ENCODE measurements at regions not wholly inside any gene's neighbourhood (a gene's known extent, or its start where the extent isn't known, plus 50 kb on each side); places are given as distances from the start of the nearest gene placed in this dataset.
"Not testable (repeated sequence)": the region's sequence is repeated elsewhere in the genome, so short reads cannot be mapped to it uniquely, and the experiment has no call there.

GRCh38 chr15:47124430-47125102, 592.7 kb upstream of the SEMA6D start:
- DNase-seq (ENCODE audit: low read depth) = no peak

GRCh38 chr15:47129033-47129432, 588.3 kb upstream of the SEMA6D start:
- no peak for DNase-seq (ENCODE audit: low read depth)

GRCh38 chr15:47131450-47131849, 585.9 kb upstream of the SEMA6D start:
- DNase-seq (ENCODE audit: low read depth) = not testable (repeated sequence)

- DNase-seq (ENCODE audit: low read depth) = no peak
Observed at GRCh38 chr15:47135267-47135666, 582.0 kb upstream of the SEMA6D start.

GRCh38 chr15:47136236-47136635, 581.1 kb upstream of the SEMA6D start:
- DNase-seq (ENCODE audit: low read depth) = no peak

- DNase-seq (ENCODE audit: low read depth) = no peak
Observed at GRCh38 chr15:47139965-47140364, 577.3 kb upstream of the SEMA6D start.

GRCh38 chr15:47157827-47158226, 559.5 kb upstream of the SEMA6D start:
- DNase-seq (ENCODE audit: low read depth) = no peak

GRCh38 chr15:47158573-47158972, 558.7 kb upstream of the SEMA6D start:
- DNase-seq (ENCODE audit: low read depth) = no peak

GRCh38 chr15:47177177-47177576, 540.1 kb upstream of the SEMA6D start:
- no peak for DNase-seq (ENCODE audit: low read depth)

- no peak for DNase-seq (ENCODE audit: low read depth)
Observed at GRCh38 chr15:47179988-47180387, 537.3 kb upstream of the SEMA6D start.

GRCh38 chr15:47182818-47183217, 534.5 kb upstream of the SEMA6D start:
- no peak for DNase-seq (ENCODE audit: low read depth)

GRCh38 chr15:47184003-47184907, 533.0 kb upstream of the SEMA6D start:
- DNase-seq (ENCODE audit: low read depth) = no peak

GRCh38 chr15:47184908-47185801, 532.1 kb upstream of the SEMA6D start:
- DNase-seq (ENCODE audit: low read depth) = no peak

- no peak for DNase-seq (ENCODE audit: low read depth)
Observed at GRCh38 chr15:47186075-47186474, 531.2 kb upstream of the SEMA6D start.

- no peak for DNase-seq (ENCODE audit: low read depth)
Observed at GRCh38 chr15:47188758-47189507, 528.4 kb upstream of the SEMA6D start.

- no peak for DNase-seq (ENCODE audit: low read depth)
Observed at GRCh38 chr15:47194718-47195117, 522.6 kb upstream of the SEMA6D start.

GRCh38 chr15:47196048-47196447, 521.3 kb upstream of the SEMA6D start:
- no peak for DNase-seq (ENCODE audit: low read depth)

- DNase-seq (ENCODE audit: low read depth) = no peak
Observed at GRCh38 chr15:47203993-47204392, 513.3 kb upstream of the SEMA6D start.

GRCh38 chr15:47206358-47206978, 510.8 kb upstream of the SEMA6D start:
- DNase-seq (ENCODE audit: low read depth) = no peak

GRCh38 chr15:47209591-47209990, 507.7 kb upstream of the SEMA6D start:
- no peak for DNase-seq (ENCODE audit: low read depth)

Measured in activated T-helper 9 cell treated with anti-CD3 and anti-CD28 coated beads, Interleukin-2, amount 50 U/mL, for 16 hours (primary cell).